H1 (cell line): ENCODE measurements at regions not wholly inside any gene's neighbourhood (a gene's known extent, or its start where the extent isn't known, plus 50 kb on each side); places are given as distances from the start of the nearest gene placed in this dataset.

Experiments used
- CTCF ChIA-PET: fragments of 300-600 bp; sonication (Branson Sonifier 250); formaldehyde crosslinking; loops from one replicate; lab custom pipeline; 2021; ENCODE audit not compliant: partially characterized antibody; lab: Charles Lee
- POLR2A ChIA-PET: fragments of 300-600 bp; sonication (Branson Sonifier 250); formaldehyde crosslinking; loops from one replicate; lab custom pipeline; 2021; ENCODE audit warnings: inconsistent platforms; ENCODE audit not compliant: partially characterized antibody; lab: Charles Lee
- DNase-seq, 2 experiments: peaks; one replicate each; pipeline versions ENCODE4 v3.0.0 to v3.0.0-alpha.2; 2010 to 2022; ENCODE audit warnings: low spot score in 2 of 2, low read depth in 1 of 2, mixed read lengths in 1 of 2
- FAIRE-seq: peaks from 2 replicates; lab custom pipeline; 2011; peaks lifted over from hg19 to GRCh38; lab: Jason Lieb, UNC
- H2AFZ ChIP-seq: 2 replicates; pipeline ENCODE4 v1.8.1; 2012; ENCODE audit warnings: low read length, inconsistent platforms
- H2AK5ac ChIP-seq: 2 replicates; pipeline ENCODE4 v1.6.1; 2013; ENCODE audit warnings: low read depth, low read length
- H2BK120ac ChIP-seq: replicated peaks from 2 replicates; pipeline ENCODE3; 2013; ENCODE audit warnings: low read depth, low read length, inconsistent platforms
- H2BK12ac ChIP-seq: 2 replicates; pipeline ENCODE4 v1.6.1; 2013; ENCODE audit warnings: low read depth, low read length
- H2BK15ac ChIP-seq: 2 replicates; pipeline ENCODE4 v1.6.1; 2013; ENCODE audit warnings: low read length
- H2BK20ac ChIP-seq: 2 replicates; pipeline ENCODE4 v1.6.1; 2013; ENCODE audit warnings: low read length
- H2BK5ac ChIP-seq: 2 replicates; pipeline ENCODE4 v1.6.1; 2013; ENCODE audit warnings: low read depth, low read length
- H3K14ac ChIP-seq: 2 replicates; pipeline ENCODE4 v1.6.1; 2013; ENCODE audit warnings: inconsistent platforms; ENCODE audit not compliant: insufficient read length
- H3K18ac ChIP-seq: 2 replicates; pipeline ENCODE4 v1.6.1; 2013; ENCODE audit warnings: low read length; ENCODE audit errors: extremely low read depth
- H3K23ac ChIP-seq: 2 replicates; pipeline ENCODE4 v1.6.1; 2013; ENCODE audit warnings: inconsistent platforms; ENCODE audit not compliant: insufficient read length
- H3K23me2 ChIP-seq: 2 replicates; pipeline ENCODE4 v1.6.1; 2013; ENCODE audit warnings: low read depth, low read length
- H3K27ac ChIP-seq: 2 replicates; pipeline ENCODE4 v1.6.1; 2011; ENCODE audit warnings: low read depth, low read length, inconsistent platforms
- H3K27me3 ChIP-seq, 4 experiments: replicated peaks in 1 of 4; 1 replicate in 1 of 4; 2 replicates in 3 of 4; pipeline versions ENCODE4 v1.6.1 to v1.8.1; 2011 to 2013; ENCODE audit warnings: low read length in 3 of 4, mild to moderate bottlenecking in 3 of 4, inconsistent platforms in 2 of 4, mixed read lengths in 2 of 4, moderate library complexity in 1 of 4; ENCODE audit not compliant: control insufficient read depth in 3 of 4, insufficient read depth in 3 of 4; ENCODE audit errors: extremely low read depth in 1 of 4
- H3K36me3 ChIP-seq, 4 experiments: 2 replicates each; pipeline versions ENCODE4 v1.6.1 to v1.8.1; 2011 to 2013; ENCODE audit warnings: mild to moderate bottlenecking in 4 of 4, low read length in 3 of 4, moderate library complexity in 2 of 4, control low read depth in 1 of 4, inconsistent platforms in 1 of 4; ENCODE audit not compliant: insufficient read depth in 4 of 4, control insufficient read depth in 2 of 4
- H3K4ac ChIP-seq: replicated peaks from 2 replicates; pipeline ENCODE3; 2013; ENCODE audit warnings: low read length, low read depth, mixed read lengths, inconsistent platforms; ENCODE audit not compliant: insufficient read length
- H3K4me1 ChIP-seq, 4 experiments: replicated peaks in 1 of 4; 1 replicate in 1 of 4; 2 replicates in 3 of 4; pipeline versions ENCODE4 v1.6.1 to v1.8.1; 2011 to 2013; ENCODE audit warnings: low read length in 3 of 4, inconsistent platforms in 2 of 4, mixed read lengths in 1 of 4; ENCODE audit not compliant: insufficient read depth in 4 of 4, control insufficient read depth in 3 of 4
- H3K4me2 ChIP-seq, 2 experiments: 2 replicates each; pipeline versions ENCODE4 v1.6.1 to v1.8.1; 2011 to 2013; ENCODE audit warnings: low read depth in 2 of 2, low read length in 2 of 2, control low read depth in 1 of 2, inconsistent platforms in 1 of 2, mild to moderate bottlenecking in 1 of 2; ENCODE audit not compliant: insufficient read depth in 1 of 2
- H3K4me3 ChIP-seq, 4 experiments: fragments of 200-600, 300-600 bp in 1 of 4; sonication (generic), shearing (Covaris generic), sonication (Bioruptor Twin) in 1 of 4; 2 replicates each; pipeline versions ENCODE4 v1.5.1 to v1.8.1; 2011 to 2016; ENCODE audit warnings: low read length in 4 of 4, low read depth in 3 of 4, control low read depth in 2 of 4, inconsistent platforms in 2 of 4, mild to moderate bottlenecking in 2 of 4, mixed read lengths in 1 of 4, moderate library complexity in 1 of 4; ENCODE audit not compliant: insufficient read depth in 2 of 4; ENCODE audit errors: extremely low read depth in 1 of 4
- H3K56ac ChIP-seq: replicated peaks from 2 replicates; pipeline ENCODE3; 2013; ENCODE audit warnings: low read depth, mild to moderate bottlenecking, mixed read lengths, low read length, inconsistent platforms; ENCODE audit not compliant: insufficient read length
- H3K79me1 ChIP-seq: 2 replicates; pipeline ENCODE4 v1.6.1; 2013; ENCODE audit warnings: low read depth, low read length, control low read depth
- H3K79me2 ChIP-seq, 2 experiments: 2 replicates each; pipeline versions ENCODE4 v1.6.1 to v1.8.1; 2012 to 2013; ENCODE audit warnings: low read length in 2 of 2, mild to moderate bottlenecking in 2 of 2, inconsistent platforms in 1 of 2; ENCODE audit not compliant: insufficient read depth in 2 of 2, control insufficient read depth in 1 of 2
- H3K9ac ChIP-seq, 4 experiments: replicated peaks in 1 of 4; 1 replicate in 1 of 4; 2 replicates in 3 of 4; pipeline versions ENCODE4 v1.6.1 to v1.8.1; 2011 to 2013; ENCODE audit warnings: low read depth in 3 of 4, low read length in 3 of 4, control low read depth in 2 of 4, mild to moderate bottlenecking in 2 of 4, moderate library complexity in 2 of 4, inconsistent platforms in 1 of 4; ENCODE audit errors: extremely low read depth in 1 of 4
- H3K9me3 ChIP-seq, 2 experiments: 2 replicates each; pipeline versions ENCODE4 v1.6.1 to v1.8.1; 2012 to 2013; ENCODE audit warnings: mild to moderate bottlenecking in 2 of 2, moderate library complexity in 2 of 2, control low read depth in 1 of 2, inconsistent platforms in 1 of 2, low read depth in 1 of 2, low read length in 1 of 2, mixed read lengths in 1 of 2; ENCODE audit not compliant: insufficient read depth in 2 of 2
- H4K20me1 ChIP-seq, 2 experiments: replicated peaks in 1 of 2; 2 replicates each; pipeline versions ENCODE3 to v1.8.1; 2011 to 2013; ENCODE audit warnings: inconsistent platforms in 2 of 2, low read length in 2 of 2, mild to moderate bottlenecking in 1 of 2; ENCODE audit not compliant: insufficient read depth in 2 of 2, control insufficient read depth in 1 of 2
- H4K5ac ChIP-seq: 2 replicates; pipeline ENCODE4 v1.6.1; 2013; ENCODE audit warnings: low read length, low read depth, mixed read lengths, inconsistent platforms; ENCODE audit not compliant: insufficient read length
- H4K8ac ChIP-seq: 2 replicates; pipeline ENCODE4 v1.8.0; 2013; ENCODE audit warnings: mild to moderate bottlenecking, moderate library complexity, low read length, inconsistent platforms; ENCODE audit not compliant: insufficient read depth; ENCODE audit errors: extremely low read depth
- H4K91ac ChIP-seq: replicated peaks from 2 replicates; pipeline ENCODE3; 2013; ENCODE audit warnings: low read length, mixed read lengths, inconsistent platforms; ENCODE audit not compliant: insufficient read length
- GTF2F1 ChIP-seq: IDR thresholded peaks from 2 replicates; pipeline ENCODE4 v1.6.1; 2012; ENCODE audit warnings: low read depth, low read length, improper control_type of control experiment, borderline replicate concordance
- HDAC6 ChIP-seq: IDR thresholded peaks from one replicate; pipeline ENCODE4 v1.7.1; 2012; ENCODE audit warnings: low read depth, mild to moderate bottlenecking, inconsistent platforms, low read length, moderate library complexity
- NRF1 ChIP-seq: IDR thresholded peaks from 2 replicates; pipeline ENCODE4 v1.6.1; 2011; ENCODE audit warnings: mild to moderate bottlenecking, low read depth, low read length, improper control_type of control experiment
- SIN3A ChIP-seq, 2 experiments: IDR thresholded peaks in 1 of 2; conservative IDR thresholded peaks in 1 of 2; 2 replicates each; pipeline ENCODE4 v1.6.1; 2011 to 2012; ENCODE audit warnings: low read length in 2 of 2, improper control_type of control experiment in 1 of 2, low read depth in 1 of 2, mild to moderate bottlenecking in 1 of 2
- YY1 ChIP-seq: IDR thresholded peaks from 2 replicates; pipeline ENCODE4 v1.6.1; 2011; ENCODE audit warnings: low read depth, mild to moderate bottlenecking, low read length
- WGBS, 2 experiments: shearing (Covaris generic) in 1 of 2; methylation state at CpG; one replicate each; pipeline versions ENCODE4 v1.1.6 to v1.1.7; 2013 to 2015; ENCODE audit warnings: low lambda C conversion rate in 2 of 2, mixed read lengths in 2 of 2, inconsistent platforms in 1 of 2, low coverage in 1 of 2, missing lambda C conversion rate in 1 of 2; ENCODE audit not compliant: insufficient replicate concordance in 2 of 2, insufficient coverage in 1 of 2, insufficient read length in 1 of 2; ENCODE audit errors: extremely low coverage in 1 of 2, missing lambda C conversion rate in 1 of 2; 5-methylcytosine and 5-hydroxymethylcytosine counted together

DNA sequence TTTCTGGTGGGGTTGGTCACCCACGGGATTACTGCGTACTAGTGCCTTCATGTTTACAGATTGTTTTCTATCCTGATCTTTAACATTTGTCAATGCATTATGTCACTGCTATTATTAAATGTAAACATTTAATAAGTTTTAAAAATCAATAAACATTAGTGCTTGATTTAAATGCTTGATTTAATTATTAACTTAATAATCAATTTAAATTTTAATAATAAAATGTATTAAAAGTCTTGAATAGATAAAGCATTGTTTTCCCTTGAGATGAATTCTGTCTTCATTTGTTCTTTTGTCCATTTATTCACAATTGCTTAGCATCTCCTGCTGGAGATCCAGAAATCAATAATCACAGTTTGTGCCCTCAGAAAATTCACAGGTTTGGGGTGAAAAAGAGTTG is 201.8 kb upstream of the HDAC9 start:
- no peak overlapping the region for H3K9ac ChIP-seq
- no peak overlapping the region for H4K91ac ChIP-seq
- WGBS, 2 experiments = 96% methylated on average over 2 of the region's 2 CpGs; no CpG with 5 or more reads in 1 of the 2 experiments
- H4K5ac ChIP-seq = no peak overlapping the region
- H3K27me3 ChIP-seq = no peaks in the 10 kb centered on the region
- no peak overlapping the region for H3K4ac ChIP-seq
- H2AFZ ChIP-seq = no peak overlapping the region
- no peak overlapping the region for H3K14ac ChIP-seq
- no peak overlapping the region for H2BK12ac ChIP-seq
- DNase-seq (no peak), FAIRE-seq (no peak)
- H3K4me2 ChIP-seq = no peak overlapping the region
- no peak overlapping the region for H3K4me3 ChIP-seq
- no peak overlapping the region for H4K8ac ChIP-seq
- TF ChIP-seq SIN3A (conservative IDR thresholded peaks at IDR 0.05 in 1 of 2, IDR thresholded peaks at IDR 0.05 in 1 of 2; ENCODE audit: low read depth in 1 of 2, low read length in 2 of 2) (no peak), HDAC6 (no peak), GTF2F1 (no peak), NRF1 (no peak), YY1 (no peak)
- H2BK120ac ChIP-seq = no peak overlapping the region
- no peaks in the 10 kb centered on the region for H3K79me2 ChIP-seq
- ChIA-PET POLR2A (no interaction called here), CTCF (interaction anchor here (0.9 to 2.1 kb wide), 4 partner anchors 10 to 52 kb away, joined by 4 to 5 read pairs (median 5); no protein-coding TSS in a partner anchor)
- H3K79me1 ChIP-seq = no peaks in the 10 kb centered on the region
- H2BK5ac ChIP-seq = no peak overlapping the region
- no peak overlapping the region for H2BK20ac ChIP-seq
- no peak overlapping the region for H3K56ac ChIP-seq
- H3K36me3 ChIP-seq = no peaks in the 10 kb centered on the region
- no peak overlapping the region for H3K27ac ChIP-seq
- no peak overlapping the region for H2AK5ac ChIP-seq
- H3K23ac ChIP-seq = no peak overlapping the region
- no peaks in the 10 kb centered on the region for H3K4me1 ChIP-seq
- no peak overlapping the region for H3K18ac ChIP-seq
- no peaks in the 10 kb centered on the region for H3K23me2 ChIP-seq
- no peak overlapping the region for H2BK15ac ChIP-seq
- H3K9me3 ChIP-seq = no peaks in the 10 kb centered on the region
- H4K20me1 ChIP-seq = no peaks in the 10 kb centered on the region
